HG02610 (cell line): ENCODE measurements at regions not wholly inside any gene's neighbourhood (a gene's known extent, or its start where the extent isn't known, plus 50 kb on each side); places are given as distances from the start of the nearest gene placed in this dataset.

ENCODE experiments used
- ATAC-seq: cut with Tn5 transposase; IDR thresholded peaks from one replicate; pipeline ENCODE4 v1.9.1; 2021; ENCODE audit warnings: mild to moderate bottlenecking, moderate library complexity; ENCODE audit not compliant: unreplicated experiment

- ATAC-seq, result no peak
Measured at GRCh38 chr2:83584672-83585071, 874.4 kb downstream of the SUCLG1 start.

- ATAC-seq, result no peak
Measured at GRCh38 chr2:83582589-83582988, 876.5 kb downstream of the SUCLG1 start.

- ATAC-seq, result no peak
Measured at GRCh38 chr2:83579507-83579906, 879.6 kb downstream of the SUCLG1 start.

DNA sequence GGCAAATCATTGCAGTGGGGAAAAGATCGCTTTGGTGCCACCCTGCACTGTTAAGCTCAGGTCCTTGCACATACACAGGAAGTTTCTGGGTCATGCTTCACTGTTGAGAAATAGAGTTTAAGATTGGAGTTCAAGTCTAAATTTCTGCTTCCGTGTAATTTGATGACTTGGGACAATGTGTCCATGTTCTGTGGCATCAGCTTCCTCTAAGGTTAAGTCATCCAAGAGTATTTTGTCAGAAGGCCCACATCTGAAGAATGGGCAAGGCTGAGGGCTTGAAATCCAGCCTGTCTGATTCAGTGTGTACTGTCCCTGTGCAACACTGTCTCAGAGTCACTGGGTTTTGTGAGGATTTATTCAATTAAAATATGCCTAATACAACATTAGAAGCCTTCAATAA lies 880.7 kb downstream of the SUCLG1 start:
- ATAC-seq, result no peak

- no peak for ATAC-seq
Measured at GRCh38 chr2:83574614-83575013, 884.5 kb downstream of the SUCLG1 start.

GRCh38 chr2:83573060-83573459 lies 886.0 kb downstream of the SUCLG1 start:
- ATAC-seq, result no peak

GRCh38 chr2:83572400-83572799 lies 886.7 kb downstream of the SUCLG1 start:
- no peak for ATAC-seq

DNA sequence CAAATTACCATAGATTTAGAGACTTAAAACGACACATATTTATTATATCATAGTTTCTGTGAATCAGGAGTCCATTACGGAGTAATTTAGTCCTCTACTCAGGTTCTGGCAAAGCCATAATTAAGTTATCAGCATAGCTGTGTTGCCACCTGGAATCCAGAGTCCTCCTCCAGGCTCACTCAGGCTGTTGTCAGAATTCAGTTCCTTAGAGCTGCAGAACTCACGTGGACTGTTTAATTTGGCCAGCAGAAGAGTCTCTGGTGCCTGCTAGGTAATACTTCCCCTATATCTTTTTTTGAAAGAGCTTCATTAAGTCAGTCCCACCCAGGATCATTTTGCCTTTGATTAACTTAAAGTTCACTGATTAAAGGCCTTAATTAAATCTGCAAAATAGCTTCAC lies 891.5 kb downstream of the SUCLG1 start:
- ATAC-seq, result no peak

- ATAC-seq, result no peak
Measured at GRCh38 chr2:83565626-83566025, 893.5 kb downstream of the SUCLG1 start.

GRCh38 chr2:83565181-83565580 lies 893.9 kb downstream of the SUCLG1 start:
- ATAC-seq, result no peak

DNA sequence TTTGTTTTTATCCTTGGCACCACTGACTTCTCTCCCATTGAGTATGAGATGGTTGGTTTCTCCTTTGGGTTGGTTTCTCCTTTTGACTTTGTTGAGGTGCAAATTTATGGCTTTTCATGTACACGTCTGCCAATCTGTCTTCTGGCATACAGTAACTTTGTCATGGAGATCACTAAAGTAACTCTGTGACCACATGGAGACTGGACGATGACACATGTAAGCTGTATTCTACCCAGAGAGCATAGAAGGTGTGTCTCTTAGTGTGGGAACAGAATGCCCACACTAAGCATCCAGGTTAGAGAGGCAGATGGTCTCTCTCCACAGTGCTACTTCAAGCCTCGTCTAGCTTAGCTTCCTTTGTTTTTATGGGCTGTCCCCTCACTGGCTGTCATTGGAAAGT lies 897.5 kb downstream of the SUCLG1 start:
- ATAC-seq, result no peak

DNA sequence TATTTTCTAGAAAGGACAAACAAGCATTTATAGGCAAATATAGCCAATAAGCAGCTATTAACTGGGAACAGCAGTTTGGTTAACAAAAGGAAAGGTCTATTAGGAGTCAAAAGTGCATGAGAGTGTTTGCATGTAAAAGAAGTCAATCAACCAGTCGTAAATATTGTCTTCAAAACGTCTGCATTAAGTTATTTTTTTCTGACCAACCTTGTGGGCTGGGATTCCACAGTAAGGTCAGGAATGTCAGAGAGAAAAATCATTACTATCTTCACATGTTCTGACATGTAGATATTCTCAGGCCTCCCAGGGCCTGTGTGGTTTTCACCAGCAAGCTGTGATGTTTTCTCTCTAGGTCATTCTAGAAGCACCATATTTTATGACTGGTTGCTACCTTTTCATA lies 922.5 kb downstream of the SUCLG1 start:
- ATAC-seq, result no peak

DNA sequence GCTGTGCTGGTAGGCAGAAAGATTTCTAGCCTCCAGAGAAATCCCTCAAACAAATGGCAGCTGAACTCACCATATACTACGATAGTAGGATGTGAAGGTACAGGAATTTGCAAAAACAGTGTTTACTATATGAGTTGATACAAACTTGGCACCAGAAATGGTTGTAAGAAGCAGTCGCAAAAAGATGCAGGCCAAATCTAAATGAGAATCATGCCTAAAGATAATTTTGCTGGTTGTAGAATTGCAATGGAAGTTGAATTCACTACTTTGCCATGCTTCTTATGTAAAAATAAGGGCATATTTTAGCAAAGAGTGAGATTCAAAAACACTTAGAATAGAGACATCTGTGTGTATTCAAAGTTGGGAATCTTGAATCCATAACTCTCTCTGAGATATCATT lies 924.7 kb downstream of the SUCLG1 start:
- ATAC-seq, result no peak

- ATAC-seq, result no peak
Measured at GRCh38 chr2:83531206-83531826, 927.8 kb downstream of the SUCLG1 start.

- no peak for ATAC-seq
Measured at GRCh38 chr2:83528767-83529166, 930.3 kb downstream of the SUCLG1 start.

- no peak for ATAC-seq
Measured at GRCh38 chr2:83522891-83523493, 936.1 kb downstream of the SUCLG1 start.

GRCh38 chr2:83517727-83518368 lies 941.2 kb downstream of the SUCLG1 start:
- ATAC-seq, result no peak

DNA sequence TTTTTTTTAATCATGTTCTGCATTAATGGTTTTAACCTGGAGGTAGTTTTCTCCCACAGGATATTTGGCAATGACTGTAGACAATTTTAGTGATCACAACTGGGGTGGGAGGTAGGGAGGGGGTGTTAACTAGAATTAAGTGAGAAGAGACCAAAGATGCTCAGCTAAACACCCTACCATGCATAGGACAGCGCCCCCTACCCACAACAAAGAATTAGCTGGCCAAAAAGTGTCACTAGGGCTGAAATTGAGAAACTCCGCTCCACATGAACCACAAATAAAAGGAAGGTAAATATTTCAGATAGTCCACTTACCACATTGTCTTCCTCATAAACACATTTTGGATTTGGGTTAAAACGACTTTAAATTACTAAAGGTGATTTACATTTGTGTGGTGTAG lies 942.6 kb downstream of the SUCLG1 start:
- no peak for ATAC-seq

DNA sequence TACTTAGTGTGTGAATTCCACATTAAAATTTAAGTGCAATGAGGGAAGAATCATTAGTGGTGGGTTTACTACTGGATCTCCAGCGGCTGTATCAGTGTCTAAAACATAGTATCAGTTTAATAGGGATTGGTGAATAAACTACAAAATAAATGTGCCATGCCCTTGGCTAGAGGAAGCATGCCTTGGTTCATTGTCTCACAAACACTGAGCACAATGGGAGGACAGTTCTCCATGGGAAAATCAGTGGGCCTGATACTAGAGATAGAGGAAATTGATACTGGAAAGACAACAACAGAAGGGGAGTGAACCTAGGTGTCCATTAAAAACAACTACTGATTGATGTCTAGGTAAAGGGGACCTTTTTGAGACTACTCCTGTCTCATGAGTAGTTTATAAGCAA lies 971.6 kb downstream of the SUCLG1 start:
- no peak for ATAC-seq

- no peak for ATAC-seq
Measured at GRCh38 chr2:83481436-83481835, 977.6 kb downstream of the SUCLG1 start.

DNA sequence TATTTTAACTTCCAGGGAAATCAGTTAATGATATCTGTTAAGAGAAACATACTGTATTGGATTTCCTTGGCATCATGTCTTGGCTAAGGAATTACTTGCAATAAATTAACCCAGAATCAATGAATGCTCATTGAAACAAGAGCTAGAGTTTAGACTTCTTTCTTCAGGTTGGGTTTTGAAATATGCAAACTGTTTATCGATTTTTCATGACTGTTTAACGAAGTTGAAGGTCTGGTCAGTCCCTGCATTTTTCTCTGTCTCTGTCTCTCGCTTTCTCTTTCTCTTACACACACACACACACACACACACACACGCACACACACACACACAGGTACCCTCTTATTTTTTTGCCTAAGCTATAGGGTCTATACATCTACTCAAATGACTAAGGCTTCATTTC lies 981.0 kb downstream of the SUCLG1 start:
- no peak for ATAC-seq

GRCh38 chr2:83475371-83475770 lies 983.7 kb downstream of the SUCLG1 start:
- ATAC-seq, result no peak

- no peak for ATAC-seq
Measured at GRCh38 chr2:83471655-83472054, 987.4 kb downstream of the SUCLG1 start.
